Memory B cell (primary cell): ENCODE measurements at regions not wholly inside any gene's neighbourhood (a gene's known extent, or its start where the extent isn't known, plus 50 kb on each side); places are given as distances from the start of the nearest gene placed in this dataset.

Experiments
- ATAC-seq: fragments of 150-1000 bp; cut with Tn5 transposase; 2 replicates; pipeline ENCODE4 v1.10.0; 2021; ENCODE audit warnings: low read depth, mild to moderate bottlenecking, moderate library complexity
- DNase-seq, 2 donors: peaks; one replicate each; pipeline ENCODE4 v3.0.0; 2022; ENCODE audit warnings: low spot score in 2 of 2
- H3K27ac Mint-ChIP-seq: one replicate; pipeline ENCODE4 v1.8.0; 2022; ENCODE audit warnings: mild to moderate bottlenecking, moderate library complexity, mixed read lengths
- H3K27me3 Mint-ChIP-seq: one replicate; pipeline ENCODE4 v1.8.0; 2022; ENCODE audit warnings: mixed read lengths
- H3K36me3 Mint-ChIP-seq: one replicate; pipeline ENCODE4 v1.8.0; 2022; ENCODE audit warnings: mild to moderate bottlenecking, mixed read lengths
- H3K4me1 Mint-ChIP-seq: one replicate; pipeline ENCODE4 v1.8.0; 2022; ENCODE audit warnings: mixed read lengths
- H3K4me3 Mint-ChIP-seq: one replicate; pipeline ENCODE4 v1.8.0; 2022; ENCODE audit warnings: mild to moderate bottlenecking, moderate library complexity, mixed read lengths
- H3K9me3 Mint-ChIP-seq: one replicate; pipeline ENCODE4 v1.8.0; 2022; ENCODE audit warnings: mixed read lengths

DNA sequence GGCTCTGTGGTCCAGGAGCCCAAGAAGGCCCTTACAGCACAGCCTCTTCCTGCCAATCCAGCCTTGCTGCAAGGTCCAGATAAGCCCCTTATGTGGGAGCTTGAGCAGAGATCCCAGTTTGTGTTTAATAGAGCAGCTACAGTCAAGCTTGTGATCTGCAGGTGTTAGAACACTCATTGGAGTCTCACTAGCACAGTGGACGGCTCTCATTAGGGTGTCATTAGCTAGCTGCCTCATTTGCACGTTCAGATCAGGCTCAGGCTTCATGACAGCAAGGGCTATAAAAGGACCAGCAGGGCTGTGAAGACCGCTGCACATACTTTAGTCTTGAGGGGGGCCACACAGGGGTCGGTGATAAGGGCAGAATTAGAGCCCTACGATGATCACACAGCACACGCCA is 443.2 kb downstream of the RPS24 start:
- Mint-ChIP-seq H3K27me3 (peaks cover 11% of the 10 kb centered on the region), H3K27ac (no peak overlapping the region), H3K36me3 (no peaks in the 10 kb centered on the region), H3K9me3 (no peaks in the 10 kb centered on the region), H3K4me3 (no peak overlapping the region), H3K4me1 (no peaks in the 10 kb centered on the region)
- ATAC-seq (no peak), DNase-seq (no peak)

- peaks cover 10% of the 10 kb centered on the region for H3K27me3 Mint-ChIP-seq
- no peaks in the 10 kb centered on the region for H3K36me3 Mint-ChIP-seq
- no peak for ATAC-seq
- no peak overlapping the region for H3K4me3 Mint-ChIP-seq
- no peaks in the 10 kb centered on the region for H3K9me3 Mint-ChIP-seq
- no peaks in the 10 kb centered on the region for H3K4me1 Mint-ChIP-seq
- H3K27ac Mint-ChIP-seq, result no peak overlapping the region
- no peak for DNase-seq
Measured at GRCh38 chr10:78478919-78479318, 445.3 kb downstream of the RPS24 start.

- Mint-ChIP-seq H3K4me3 (no peak overlapping the region), H3K4me1 (no peaks in the 10 kb centered on the region), H3K36me3 (no peaks in the 10 kb centered on the region), H3K27ac (no peak overlapping the region), H3K9me3 (no peaks in the 10 kb centered on the region), H3K27me3 (peaks cover 12% of the 10 kb centered on the region)
- ATAC-seq (no peak), DNase-seq (no peak)
Measured at GRCh38 chr10:78479467-78479866, 445.8 kb downstream of the RPS24 start.

GRCh38 chr10:78481842-78482241 is 448.2 kb downstream of the RPS24 start:
- ATAC-seq (no peak), DNase-seq (no peak)
- Mint-ChIP-seq H3K4me3 (no peak overlapping the region), H3K36me3 (no peaks in the 10 kb centered on the region), H3K27ac (no peak overlapping the region), H3K27me3 (peaks cover 15% of the 10 kb centered on the region), H3K9me3 (no peaks in the 10 kb centered on the region), H3K4me1 (no peaks in the 10 kb centered on the region)

- Mint-ChIP-seq H3K9me3 (peaks cover under 1% of the 10 kb centered on the region), H3K36me3 (no peaks in the 10 kb centered on the region), H3K4me1 (no peaks in the 10 kb centered on the region), H3K4me3 (no peak overlapping the region), H3K27ac (no peak overlapping the region), H3K27me3 (peaks cover 12% of the 10 kb centered on the region)
- no peak for ATAC-seq
- no peak for DNase-seq
Measured at GRCh38 chr10:78483641-78484040, 450.0 kb downstream of the RPS24 start.

DNA sequence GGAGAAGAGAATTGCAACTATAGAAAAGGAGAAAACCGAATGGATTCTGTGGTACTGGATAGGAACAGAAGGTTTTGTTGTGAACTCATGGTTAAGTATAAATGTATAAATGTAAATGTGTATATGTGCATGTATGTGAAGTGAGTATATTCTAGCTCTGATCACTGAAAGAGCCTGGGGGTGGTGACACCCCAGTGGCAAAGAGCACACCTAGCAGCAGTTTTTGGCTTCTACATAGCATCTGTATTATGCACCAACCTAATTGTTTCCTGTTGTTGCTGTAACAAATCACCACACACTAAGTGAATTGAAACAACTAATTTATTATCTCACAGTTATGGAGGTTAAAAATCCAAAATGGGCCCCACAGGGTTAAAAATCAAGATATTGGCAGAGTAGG is 455.4 kb downstream of the RPS24 start:
- H3K27ac Mint-ChIP-seq, result no peak overlapping the region
- no peak for ATAC-seq
- peaks cover 16% of the 10 kb centered on the region for H3K9me3 Mint-ChIP-seq
- H3K4me1 Mint-ChIP-seq, result no peaks in the 10 kb centered on the region
- H3K27me3 Mint-ChIP-seq, result peaks cover 5% of the 10 kb centered on the region
- H3K4me3 Mint-ChIP-seq, result no peak overlapping the region
- peaks cover 2% of the 10 kb centered on the region for H3K36me3 Mint-ChIP-seq
- no peak for DNase-seq

DNA sequence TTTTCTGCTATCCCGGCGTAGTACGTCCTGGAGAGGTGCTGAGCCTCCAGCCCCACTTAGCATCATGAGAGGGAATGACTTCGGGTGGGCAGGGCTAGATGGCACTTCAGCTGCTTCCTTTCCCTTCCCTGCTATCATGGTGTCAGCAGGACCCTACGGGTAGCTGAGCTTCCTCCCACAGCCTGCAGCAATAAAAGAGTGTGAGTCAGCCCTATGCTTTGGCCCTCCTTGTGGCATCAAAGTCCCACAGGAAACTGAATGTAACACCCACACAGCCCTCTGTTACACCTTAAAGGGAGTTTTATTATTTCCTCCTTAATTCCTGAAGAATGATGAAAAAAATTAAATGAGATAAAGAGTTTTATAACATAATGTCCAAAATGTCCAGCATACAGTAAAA is 458.1 kb downstream of the RPS24 start:
- no peak overlapping the region for H3K27ac Mint-ChIP-seq
- DNase-seq, result no peak
- no peak for ATAC-seq
- peaks cover 2% of the 10 kb centered on the region for H3K36me3 Mint-ChIP-seq
- peaks cover 1% of the 10 kb centered on the region for H3K27me3 Mint-ChIP-seq
- H3K9me3 Mint-ChIP-seq, result peaks cover 16% of the 10 kb centered on the region
- no peaks in the 10 kb centered on the region for H3K4me1 Mint-ChIP-seq
- no peak overlapping the region for H3K4me3 Mint-ChIP-seq

DNA sequence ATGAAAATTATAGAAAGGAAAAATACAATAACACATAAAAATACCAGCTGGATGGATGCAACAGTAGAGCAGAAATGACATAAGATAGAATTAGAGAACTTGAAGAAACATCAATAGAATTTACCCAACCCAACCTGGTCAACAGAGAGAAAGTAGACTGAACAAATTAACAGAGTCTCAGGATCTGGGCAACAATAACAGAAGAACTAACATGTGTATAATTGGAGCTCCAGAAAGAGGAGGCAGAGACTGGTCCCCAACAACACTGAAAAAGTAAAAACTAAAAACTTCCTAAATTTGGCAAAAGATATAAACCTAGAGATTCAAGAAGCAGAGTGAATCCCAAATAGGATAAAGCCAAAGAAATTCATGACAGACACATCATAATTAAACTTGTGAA is 458.8 kb downstream of the RPS24 start:
- no peak for DNase-seq
- H3K27ac Mint-ChIP-seq, result no peak overlapping the region
- H3K36me3 Mint-ChIP-seq, result peaks cover 2% of the 10 kb centered on the region
- no peaks in the 10 kb centered on the region for H3K4me1 Mint-ChIP-seq
- H3K4me3 Mint-ChIP-seq, result no peak overlapping the region
- peaks cover 1% of the 10 kb centered on the region for H3K27me3 Mint-ChIP-seq
- ATAC-seq, result no peak
- peaks cover 16% of the 10 kb centered on the region for H3K9me3 Mint-ChIP-seq

DNA sequence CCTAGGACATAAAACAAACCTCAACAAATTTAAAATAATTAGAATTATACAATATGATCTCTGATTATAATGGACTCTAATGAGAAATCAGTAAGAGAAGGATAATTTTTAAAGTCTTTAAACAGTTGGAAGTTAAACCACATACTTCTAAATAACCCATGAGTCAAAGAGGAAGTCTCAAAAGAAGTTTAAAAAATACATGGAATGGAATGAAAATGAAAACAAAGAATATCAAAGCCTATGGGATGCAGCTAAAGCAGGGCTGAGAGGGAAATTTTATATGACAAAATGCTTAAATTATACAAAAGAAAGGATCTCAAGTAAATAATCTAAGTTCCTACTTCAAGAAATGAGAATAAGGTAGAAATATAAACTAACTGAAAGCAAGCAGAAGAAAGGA is 460.5 kb downstream of the RPS24 start:
- ATAC-seq, result no peak
- Mint-ChIP-seq H3K4me1 (no peaks in the 10 kb centered on the region), H3K27me3 (no peaks in the 10 kb centered on the region), H3K36me3 (peaks cover 2% of the 10 kb centered on the region), H3K9me3 (peaks cover 13% of the 10 kb centered on the region), H3K4me3 (no peak overlapping the region), H3K27ac (no peak overlapping the region)
- DNase-seq, result no peak

- Mint-ChIP-seq H3K36me3 (no peaks in the 10 kb centered on the region), H3K9me3 (peaks cover 3% of the 10 kb centered on the region), H3K4me3 (no peak overlapping the region), H3K4me1 (no peaks in the 10 kb centered on the region), H3K27me3 (peaks cover 11% of the 10 kb centered on the region), H3K27ac (no peak overlapping the region)
- DNase-seq (no peak), ATAC-seq (no peak)
Measured at GRCh38 chr10:78502210-78502936, 468.7 kb downstream of the RPS24 start.

GRCh38 chr10:78504181-78504580 is 470.5 kb downstream of the RPS24 start:
- Mint-ChIP-seq H3K27ac (no peak overlapping the region), H3K27me3 (peaks cover 16% of the 10 kb centered on the region), H3K9me3 (peaks cover 3% of the 10 kb centered on the region), H3K4me1 (no peaks in the 10 kb centered on the region), H3K4me3 (no peak overlapping the region), H3K36me3 (no peaks in the 10 kb centered on the region)
- ATAC-seq (no peak), DNase-seq (no peak)

- H3K36me3 Mint-ChIP-seq, result no peaks in the 10 kb centered on the region
- no peak for ATAC-seq
- no peaks in the 10 kb centered on the region for H3K4me1 Mint-ChIP-seq
- H3K27me3 Mint-ChIP-seq, result peaks cover 20% of the 10 kb centered on the region
- H3K9me3 Mint-ChIP-seq, result no peaks in the 10 kb centered on the region
- H3K4me3 Mint-ChIP-seq, result no peak overlapping the region
- DNase-seq, result no peak
- no peak overlapping the region for H3K27ac Mint-ChIP-seq
Measured at GRCh38 chr10:78505657-78506056, 472.0 kb downstream of the RPS24 start.

DNA sequence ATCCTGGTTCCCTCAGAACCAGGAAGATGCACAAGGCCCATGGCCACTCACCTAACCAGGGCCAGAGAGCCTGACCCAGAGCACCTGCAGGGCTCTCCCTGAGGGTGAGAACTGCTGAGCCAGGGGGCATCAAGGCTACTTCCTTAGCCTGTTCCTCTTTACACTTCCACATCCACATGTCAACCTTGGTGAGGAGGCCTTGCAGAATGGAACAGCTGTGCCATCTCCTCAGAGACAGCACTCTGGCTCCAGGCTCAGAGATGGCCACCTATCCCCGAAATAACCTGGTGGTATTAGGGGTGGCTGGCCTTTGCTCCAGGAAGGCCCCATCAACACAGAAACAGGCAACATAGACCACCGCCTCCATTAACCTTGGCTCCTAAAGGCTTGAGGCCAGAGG is 473.0 kb downstream of the RPS24 start:
- Mint-ChIP-seq H3K27me3 (peaks cover 22% of the 10 kb centered on the region), H3K36me3 (no peaks in the 10 kb centered on the region)

GRCh38 chr10:78507510-78508160 is 474.0 kb downstream of the RPS24 start:
- Mint-ChIP-seq H3K27ac (no peak overlapping the region), H3K36me3 (no peaks in the 10 kb centered on the region), H3K4me3 (no peak overlapping the region), H3K4me1 (no peaks in the 10 kb centered on the region), H3K9me3 (no peaks in the 10 kb centered on the region), H3K27me3 (peaks cover 20% of the 10 kb centered on the region)
- no peak for DNase-seq
- ATAC-seq, result no peak

More for the DNA sequence above, 473.0 kb downstream of the RPS24 start:
- Mint-ChIP-seq H3K27ac (no peak overlapping the region), H3K9me3 (no peaks in the 10 kb centered on the region), H3K4me1 (no peaks in the 10 kb centered on the region), H3K4me3 (no peak overlapping the region)
- DNase-seq (no peak), ATAC-seq (no peak)
